ENCODE measurements at regions not wholly inside any gene's neighbourhood (a gene's known extent, or its start where the extent isn't known, plus 50 kb on each side); places are given as distances from the start of the nearest gene placed in this dataset.

DNA sequence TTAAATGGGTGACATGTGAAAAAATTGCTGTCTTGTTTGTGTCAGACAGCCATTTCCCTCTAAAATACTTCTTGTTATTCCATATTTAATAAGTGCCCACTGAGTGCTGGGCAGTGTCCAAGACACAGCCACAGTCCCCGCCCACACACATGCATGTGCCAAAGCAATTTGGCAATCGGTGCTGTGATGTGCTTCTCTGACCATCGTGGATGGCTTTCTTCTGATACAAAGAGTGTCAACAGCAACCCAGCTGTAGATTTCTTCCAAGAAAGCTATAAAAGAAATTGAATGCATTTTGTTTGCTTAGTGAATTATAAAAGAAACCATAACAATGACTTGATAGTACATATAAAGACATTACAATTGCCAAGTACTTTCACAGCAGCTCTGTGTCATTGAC, 140.5 kb upstream of the ATXN1 start:
- Histone ChIP-seq H3K23me2 (ENCODE audit: insufficient read length, low read depth, low read length, poor library complexity, severe bottlenecking) (no peaks in the 10 kb centered on the region), H3K4me1 (ENCODE audit: insufficient read depth, low read length) (no peaks in the 10 kb centered on the region), H3K9ac (ENCODE audit: extremely low read depth, insufficient read length, low read length) (no peak overlapping the region), H2AK5ac (ENCODE audit: insufficient read length, low read length) (no peak overlapping the region), H3K4ac (ENCODE audit: low read depth, low read length) (no peak overlapping the region), H4K8ac (replicated peaks; ENCODE audit: insufficient read length, low read depth, low read length) (no peak overlapping the region), H3K4me2 (ENCODE audit: insufficient read depth, insufficient read length, low read length) (no peak overlapping the region), H4K20me1 (ENCODE audit: control insufficient read depth, insufficient read depth, insufficient read length) (no peaks in the 10 kb centered on the region), H3K56ac (ENCODE audit: insufficient read length, low read depth, low read length) (no peak overlapping the region), H3K79me2 (ENCODE audit: insufficient read depth, low read length) (no peaks in the 10 kb centered on the region), H3K27ac (ENCODE audit: insufficient read length, low read depth, low read length) (no peak overlapping the region), H2BK12ac (ENCODE audit: insufficient read length, low read depth, low read length) (no peak overlapping the region), H3K23ac (ENCODE audit: insufficient read length, low read depth, low read length) (no peak overlapping the region), H3K79me1 (ENCODE audit: insufficient read depth, low read depth, low read length, poor library complexity, severe bottlenecking) (no peaks in the 10 kb centered on the region), H4K91ac (ENCODE audit: insufficient read length, low read depth, low read length) (no peak overlapping the region), H2AFZ (ENCODE audit: low read length) (no peak overlapping the region), H2BK20ac (ENCODE audit: low read depth, low read length, poor library complexity, severe bottlenecking) (no peak overlapping the region), H3K27me3 (ENCODE audit: insufficient read depth, low read length) (no peaks in the 10 kb centered on the region), H3T11ph (ENCODE audit: low read length) (no peak overlapping the region), H2BK15ac (ENCODE audit: low read depth, low read length) (no peak overlapping the region), H3K14ac (ENCODE audit: insufficient read depth, low read length) (no peak overlapping the region), H3K9me3 (ENCODE audit: control insufficient read depth, low read depth, low read length) (no peaks in the 10 kb centered on the region), H2BK5ac (ENCODE audit: insufficient read length, low read length) (no peak overlapping the region), H3K18ac (ENCODE audit: insufficient read length, low read depth, low read length) (no peak overlapping the region), H2BK120ac (ENCODE audit: low read depth, low read length, poor library complexity, severe bottlenecking) (no peak overlapping the region), H4K5ac (ENCODE audit: insufficient read length, low read depth, low read length) (no peak overlapping the region)
- Mint-ChIP-seq H3K4me1 (peaks cover 9 to 11% of the 10 kb centered on the region in 2 experiments; a peak in 3 of 4 replicates), H3K27me3 (ENCODE audit: low read depth) (no peaks in the 10 kb centered on the region), H3K36me3 (ENCODE audit: insufficient read depth in 1 of 3, low read depth in 3 of 3) (no peaks in the 10 kb centered on the region), H3K4me3 (no peak overlapping the region), H3K9me3 (no peaks in the 10 kb centered on the region), H3K27ac (no peak overlapping the region; a peak in 1 of 7 replicates)
- DNase-seq, result no peak
- TF ChIP-seq, protein P1, sequence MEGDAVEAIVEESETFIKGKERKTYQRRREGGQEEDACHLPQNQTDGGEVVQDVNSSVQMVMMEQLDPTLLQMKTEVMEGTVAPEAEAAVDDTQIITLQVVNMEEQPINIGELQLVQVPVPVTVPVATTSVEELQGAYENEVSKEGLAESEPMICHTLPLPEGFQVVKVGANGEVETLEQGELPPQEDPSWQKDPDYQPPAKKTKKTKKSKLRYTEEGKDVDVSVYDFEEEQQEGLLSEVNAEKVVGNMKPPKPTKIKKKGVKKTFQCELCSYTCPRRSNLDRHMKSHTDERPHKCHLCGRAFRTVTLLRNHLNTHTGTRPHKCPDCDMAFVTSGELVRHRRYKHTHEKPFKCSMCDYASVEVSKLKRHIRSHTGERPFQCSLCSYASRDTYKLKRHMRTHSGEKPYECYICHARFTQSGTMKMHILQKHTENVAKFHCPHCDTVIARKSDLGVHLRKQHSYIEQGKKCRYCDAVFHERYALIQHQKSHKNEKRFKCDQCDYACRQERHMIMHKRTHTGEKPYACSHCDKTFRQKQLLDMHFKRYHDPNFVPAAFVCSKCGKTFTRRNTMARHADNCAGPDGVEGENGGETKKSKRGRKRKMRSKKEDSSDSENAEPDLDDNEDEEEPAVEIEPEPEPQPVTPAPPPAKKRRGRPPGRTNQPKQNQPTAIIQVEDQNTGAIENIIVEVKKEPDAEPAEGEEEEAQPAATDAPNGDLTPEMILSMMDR (conservative IDR thresholded peaks at IDR 0.05), result no peak
- no CpG with 5 or more reads among the region's 3 CpGs for WGBS (ENCODE audit: extremely low coverage, insufficient read length, low lambda C conversion rate)
